ENCODE measurements at regions not wholly inside any gene's neighbourhood (a gene's known extent, or its start where the extent isn't known, plus 50 kb on each side); places are given as distances from the start of the nearest gene placed in this dataset.
"Not testable (repeated sequence)": the region's sequence is repeated elsewhere in the genome, so short reads cannot be mapped to it uniquely, and the experiment has no call there.

GRCh38 chr3:82020282-82020681, 258.8 kb upstream of the GBE1 start:
- no peak for DNase-seq (ENCODE audit: low read depth)

GRCh38 chr3:82015241-82015640, 253.8 kb upstream of the GBE1 start:
- no peak for DNase-seq (ENCODE audit: low read depth)

DNA sequence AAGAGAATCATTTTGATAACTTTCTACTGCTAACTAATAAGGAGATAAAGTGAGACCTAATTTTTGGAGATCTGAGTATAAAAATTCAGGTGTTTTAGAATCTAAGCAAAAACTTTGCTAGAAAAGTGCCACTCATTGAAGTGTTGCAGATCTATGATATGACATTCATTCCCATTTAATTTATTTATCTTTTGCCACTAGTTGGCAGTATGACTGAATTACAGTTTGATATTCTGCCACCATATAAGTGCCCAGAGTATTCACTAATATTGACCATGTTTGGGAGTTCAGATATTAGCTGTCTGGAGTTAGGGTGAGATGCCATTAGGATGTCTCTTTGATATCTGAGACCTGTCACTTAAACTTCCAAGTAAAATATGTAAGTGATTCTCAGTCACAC, 251.3 kb upstream of the GBE1 start:
- DNase-seq (ENCODE audit: low read depth), result no peak

DNA sequence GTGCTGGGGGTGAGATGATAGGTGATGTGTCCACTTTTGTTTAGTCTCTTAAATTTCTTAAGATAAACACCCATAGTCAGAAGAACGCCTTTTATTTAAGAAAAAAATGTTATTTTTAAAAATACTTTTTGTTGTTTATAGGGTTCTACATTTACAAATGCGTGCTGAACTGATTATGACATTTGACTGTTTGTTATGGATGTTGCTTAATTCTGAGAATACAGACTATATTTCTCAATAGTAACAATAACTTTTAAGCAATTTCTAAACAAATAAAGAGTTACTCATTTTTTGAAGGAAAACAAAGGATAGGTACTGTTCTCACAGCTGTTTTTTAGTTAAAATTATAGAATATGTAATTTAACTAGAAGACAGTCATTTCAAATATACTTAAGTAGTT, 249.9 kb upstream of the GBE1 start:
- DNase-seq (ENCODE audit: low read depth), result no peak

- no peak for DNase-seq (ENCODE audit: low read depth)
Measured at GRCh38 chr3:82005266-82005665, 243.8 kb upstream of the GBE1 start.

GRCh38 chr3:82004266-82004665, 242.8 kb upstream of the GBE1 start:
- no peak for DNase-seq (ENCODE audit: low read depth)

DNA sequence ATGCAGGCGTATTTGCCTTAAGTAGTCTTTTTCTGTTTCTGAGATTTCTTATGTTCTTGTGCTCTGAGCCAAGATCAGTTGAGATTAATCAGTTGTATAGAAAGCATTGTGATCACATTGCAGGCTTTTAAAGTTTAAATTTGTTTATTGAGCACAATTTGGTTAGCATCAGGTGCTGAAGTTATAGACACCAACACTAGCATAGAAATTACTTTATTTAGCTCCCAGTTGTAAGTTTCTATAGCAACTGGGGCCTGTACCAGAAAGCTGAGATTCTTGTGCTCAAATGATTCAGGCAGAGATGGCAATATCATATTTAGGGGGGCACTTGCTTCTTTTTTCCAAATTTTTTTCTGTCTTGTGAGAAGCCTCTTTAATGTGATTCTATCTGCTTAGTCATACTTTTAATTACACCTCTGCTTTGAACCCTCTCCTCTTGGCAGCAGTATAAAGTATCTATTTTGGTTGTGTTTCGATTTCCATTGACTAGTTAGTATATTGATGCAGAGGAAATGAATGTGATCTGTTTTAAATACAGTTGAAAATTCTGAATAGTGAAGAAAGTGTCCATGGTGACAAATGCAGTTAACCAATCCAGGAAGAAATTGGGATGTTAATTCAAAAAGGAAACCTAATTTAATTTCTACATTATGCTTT, 241.7 kb upstream of the GBE1 start:
- no peak for DNase-seq (ENCODE audit: low read depth)

DNA sequence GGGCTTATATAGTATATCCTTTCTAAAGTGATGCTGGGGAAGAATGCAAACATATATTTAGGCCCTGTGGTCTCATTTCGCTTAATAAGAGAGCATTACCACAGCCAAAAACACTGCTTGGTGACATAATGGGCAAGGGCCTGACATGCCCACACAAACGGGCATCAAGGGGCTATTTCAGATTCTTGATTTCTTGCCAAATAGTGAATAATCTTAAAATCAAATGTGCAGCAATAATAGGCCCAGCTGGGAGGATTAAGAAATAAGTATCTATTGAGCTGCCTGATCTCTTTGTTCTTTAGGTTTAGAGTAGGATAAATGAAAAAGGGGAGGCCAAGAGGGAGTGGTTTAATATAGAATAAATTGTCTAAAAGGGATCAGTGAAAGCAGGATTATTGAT, 241.0 kb upstream of the GBE1 start:
- DNase-seq (ENCODE audit: low read depth), result no peak

- no peak for DNase-seq (ENCODE audit: low read depth)
Measured at GRCh38 chr3:82001276-82001923, 240.0 kb upstream of the GBE1 start.

GRCh38 chr3:82000773-82001172, 239.3 kb upstream of the GBE1 start:
- no peak for DNase-seq (ENCODE audit: low read depth)

DNA sequence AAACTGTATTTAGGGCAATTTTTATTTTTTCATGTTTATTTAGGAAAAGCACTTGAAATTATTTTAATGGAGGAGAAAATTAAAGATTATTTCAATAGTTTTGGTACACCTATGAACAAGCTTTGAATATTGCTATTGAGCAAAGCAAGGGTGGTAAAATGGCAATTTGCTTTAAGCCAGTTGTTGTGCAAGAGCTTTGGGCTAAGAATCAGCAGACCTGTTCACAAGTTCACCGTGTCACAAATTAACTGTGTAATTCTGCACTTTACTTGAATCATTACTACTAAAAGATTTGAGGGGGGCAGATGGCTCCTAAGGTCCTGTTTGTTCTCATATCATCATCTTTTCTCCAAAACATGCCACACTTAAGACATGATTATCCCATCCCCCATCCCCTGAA, 238.9 kb upstream of the GBE1 start:
- no peak for DNase-seq (ENCODE audit: low read depth)

DNA sequence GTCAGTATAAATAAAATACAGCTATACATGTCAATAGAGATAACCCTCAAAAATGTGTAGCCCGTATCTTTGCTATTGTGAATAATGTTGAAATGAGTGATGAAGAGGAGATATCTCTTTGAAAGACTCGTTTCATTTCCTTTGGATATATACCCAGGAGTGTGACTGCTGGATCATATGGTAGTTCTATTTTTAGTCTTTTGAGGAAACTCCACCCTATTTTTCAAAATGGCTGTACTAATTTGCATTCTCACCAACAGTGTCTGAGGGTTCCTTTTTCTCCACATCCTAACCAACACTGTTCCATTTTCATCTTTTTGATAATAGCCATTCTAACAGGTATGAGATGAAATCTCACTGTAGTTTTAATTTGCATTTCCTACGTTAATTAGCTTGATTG, 237.5 kb upstream of the GBE1 start:
- DNase-seq (ENCODE audit: low read depth), result no peak

DNA sequence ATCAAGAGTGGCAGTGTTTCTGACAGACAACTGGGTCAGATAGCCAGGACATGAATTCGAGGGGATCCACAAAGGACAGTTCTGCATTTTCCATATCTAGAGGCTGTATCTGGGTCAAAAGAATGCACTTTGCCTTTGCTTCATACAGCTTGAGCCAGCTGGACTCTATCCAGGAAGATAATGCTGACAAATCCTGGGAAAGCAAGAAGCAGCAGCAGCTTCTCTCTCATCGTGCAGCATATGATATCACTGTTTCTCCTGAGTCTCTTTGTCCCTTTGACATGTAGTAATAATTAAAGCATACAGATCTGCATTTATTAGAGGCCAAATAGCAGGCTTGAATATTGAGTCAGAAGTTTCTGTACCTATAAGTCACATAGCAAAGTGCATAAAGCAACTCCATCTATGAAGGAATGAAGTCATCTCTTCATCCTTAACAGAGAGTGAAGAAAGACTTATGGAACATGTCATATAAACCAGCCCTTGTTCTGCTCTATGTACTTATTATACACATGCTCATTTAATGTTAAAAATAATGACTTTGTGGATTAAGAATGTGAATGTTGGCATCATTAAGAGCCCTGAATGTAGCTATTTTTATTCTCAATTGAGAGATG, 236.8 kb upstream of the GBE1 start:
- no peak for DNase-seq (ENCODE audit: low read depth)

- no peak for DNase-seq (ENCODE audit: low read depth)
Measured at GRCh38 chr3:81997390-81997789, 235.9 kb upstream of the GBE1 start.

DNA sequence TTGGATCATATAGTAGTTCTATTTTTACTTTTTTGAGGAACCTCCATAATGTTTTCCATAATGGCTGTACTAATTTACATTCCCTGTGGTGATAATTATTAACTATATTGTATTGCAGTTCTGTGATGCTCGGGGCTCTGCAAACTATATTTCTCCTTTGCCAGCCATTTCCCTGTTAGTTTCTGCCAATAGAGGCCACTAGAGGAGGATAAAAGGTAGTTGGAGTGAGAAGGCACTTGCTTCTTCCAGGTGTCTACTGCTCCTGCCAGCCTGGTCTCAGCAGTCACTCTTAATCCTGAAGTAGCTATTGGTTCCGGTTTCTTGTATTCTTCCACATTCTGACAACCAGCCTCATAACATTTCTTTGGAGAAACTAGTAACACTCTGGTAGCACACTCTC, 233.9 kb upstream of the GBE1 start:
- DNase-seq (ENCODE audit: low read depth), result no peak

- no peak for DNase-seq (ENCODE audit: low read depth)
Measured at GRCh38 chr3:81989758-81990157, 228.3 kb upstream of the GBE1 start.

DNA sequence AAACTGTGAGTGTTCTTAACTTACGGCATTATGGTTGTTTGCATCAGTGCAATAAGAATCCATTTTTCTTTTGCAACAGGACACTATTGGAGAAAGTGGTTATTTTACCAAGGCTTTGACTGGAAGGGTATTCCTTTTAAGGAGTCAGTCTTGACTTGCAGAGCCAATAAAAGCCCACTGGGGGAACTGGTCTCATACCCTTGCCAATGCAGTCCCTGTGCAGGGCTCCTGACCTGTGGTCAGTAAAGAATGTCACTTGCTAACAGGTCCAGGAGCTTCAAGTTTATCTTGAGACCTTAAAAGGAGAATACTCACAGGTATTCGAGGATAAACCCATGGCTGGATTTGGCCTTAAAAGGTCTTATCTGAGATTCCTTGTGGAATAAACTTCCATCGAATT, 227.8 kb upstream of the GBE1 start:
- no peak for DNase-seq (ENCODE audit: low read depth)

DNA sequence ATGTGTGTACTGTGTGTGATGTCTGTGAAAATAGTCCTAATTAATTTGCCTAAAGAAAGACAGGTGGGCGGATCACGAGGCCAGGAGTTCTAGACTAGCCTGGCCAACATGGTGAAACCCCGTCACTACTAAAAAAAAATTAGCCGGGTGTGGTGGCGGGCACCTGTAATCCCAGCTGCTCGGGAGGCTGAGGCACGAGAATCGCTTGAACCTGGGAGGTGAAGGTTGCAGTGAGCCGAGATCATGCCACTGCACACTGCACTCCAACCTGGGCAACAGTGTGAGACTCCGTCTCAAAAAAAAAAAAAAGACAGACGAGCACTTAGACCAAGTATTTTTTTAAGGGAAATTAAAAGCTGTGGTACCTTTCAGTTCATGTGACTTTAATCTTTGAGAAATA, 226.0 kb upstream of the GBE1 start:
- DNase-seq (ENCODE audit: low read depth), result not testable (repeated sequence)

DNA sequence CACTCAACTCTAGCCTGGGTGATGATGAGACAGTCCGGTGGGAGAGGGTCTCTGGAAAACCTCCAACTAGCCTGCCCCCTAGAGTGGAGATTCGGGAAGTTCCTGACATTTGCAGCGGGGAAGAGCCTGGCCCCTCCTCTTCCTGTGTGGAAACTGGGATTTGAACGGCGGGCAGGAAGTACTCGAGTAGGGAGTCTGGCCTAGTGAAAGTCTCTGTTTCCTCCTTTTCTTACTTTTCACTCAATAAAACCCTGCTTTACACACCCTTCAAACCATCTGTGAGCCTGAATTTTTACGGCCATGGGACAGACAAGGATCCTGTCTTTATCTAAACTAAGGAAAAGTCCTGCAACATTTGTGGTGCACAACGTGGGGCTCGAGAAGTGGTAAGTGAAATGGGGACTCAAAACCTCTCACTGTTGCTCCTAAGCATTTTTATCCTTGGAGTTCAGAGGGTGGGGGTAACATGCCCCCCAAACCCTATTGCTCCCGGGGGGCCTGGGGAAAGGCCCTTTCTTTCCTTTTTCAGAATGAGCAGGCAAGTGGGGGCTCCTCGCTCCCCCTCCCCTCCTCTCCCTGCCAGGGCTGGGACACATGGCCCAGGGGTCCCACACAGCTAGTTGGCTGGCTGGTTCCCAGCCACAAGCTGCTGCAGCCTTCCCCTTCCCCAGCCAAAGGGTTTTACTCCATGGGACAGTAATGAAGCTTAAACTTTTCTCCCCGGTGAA, 224.7 kb upstream of the GBE1 start:
- DNase-seq (ENCODE audit: low read depth), result no peak

- DNase-seq (ENCODE audit: low read depth), result no peak
Measured at GRCh38 chr3:81983382-81983781, 221.9 kb upstream of the GBE1 start.

DNA sequence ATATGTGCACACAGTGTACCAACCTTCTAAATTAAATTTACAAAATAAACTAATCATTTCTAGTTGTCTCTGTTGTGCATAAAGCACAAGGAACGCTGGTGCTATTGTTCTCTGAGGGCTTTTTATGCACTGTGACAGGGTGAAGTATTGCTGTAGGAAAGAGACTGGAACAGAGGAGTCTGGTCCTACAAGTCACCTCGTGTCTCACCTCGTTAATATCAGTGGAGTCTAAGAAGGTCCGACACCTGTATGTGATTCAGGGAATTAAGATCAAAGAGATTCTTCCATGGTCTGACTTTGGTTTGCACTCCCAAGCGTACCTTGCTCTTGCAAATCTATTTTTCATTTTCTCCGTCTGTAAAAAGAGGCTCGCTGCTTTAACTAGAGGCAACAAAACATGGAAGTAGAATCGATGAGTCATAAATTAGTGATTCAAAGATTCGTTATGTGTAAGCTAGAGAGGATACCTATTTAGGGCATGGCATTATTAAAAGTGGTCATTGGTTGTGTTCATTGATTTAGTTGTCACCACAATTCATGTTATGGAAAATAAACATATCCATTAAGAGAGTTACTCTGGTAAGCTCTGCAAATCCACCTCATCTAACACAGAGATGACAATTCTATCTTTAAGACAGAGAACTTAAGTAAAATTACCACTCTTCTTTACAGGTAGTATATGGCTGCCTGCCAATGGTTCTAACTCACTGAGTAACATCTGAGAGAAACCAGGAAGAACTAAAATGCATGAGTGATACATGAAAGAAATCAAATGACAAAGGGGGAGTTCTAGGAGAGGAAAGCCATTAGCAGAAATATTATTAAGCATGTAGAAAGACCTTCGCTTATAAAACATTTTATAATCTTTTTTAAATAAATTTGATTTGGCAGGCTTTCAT, 219.4 kb upstream of the GBE1 start:
- no peak for DNase-seq (ENCODE audit: low read depth)

DNA sequence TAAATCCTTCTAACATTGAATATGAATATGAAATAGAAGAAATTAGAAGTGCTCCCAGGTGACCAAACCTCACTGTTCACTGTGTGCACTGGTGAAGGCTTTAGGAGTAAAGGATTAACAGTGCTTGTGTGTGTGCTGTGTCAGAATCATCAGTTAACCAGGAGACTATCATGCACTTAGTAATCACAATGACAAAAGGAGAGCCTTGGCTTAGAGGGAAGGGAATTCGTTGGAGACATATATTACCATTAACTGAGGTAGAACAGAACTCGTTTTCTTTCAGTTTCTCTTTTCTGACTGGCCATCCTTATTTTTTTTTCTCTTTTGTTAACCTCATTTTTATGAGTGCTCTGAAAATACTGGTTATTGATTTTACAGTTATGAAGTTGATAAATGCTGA, 213.3 kb upstream of the GBE1 start:
- DNase-seq (ENCODE audit: low read depth), result no peak

Data from stimulated activated CD8-positive, alpha-beta memory T cell treated with anti-CD3 and anti-CD28 coated beads, Interleukin-15, amount 100 ng/mL, for 1 hour (primary cell).